AG04450 (cell line): ENCODE measurements at regions not wholly inside any gene's neighbourhood (a gene's known extent, or its start where the extent isn't known, plus 50 kb on each side); places are given as distances from the start of the nearest gene placed in this dataset.

ENCODE experiments used
- CTCF ChIA-PET: fragments of 300-600, 350-600 bp; formaldehyde crosslinking; extraction: SDS; loops from one replicate; lab custom pipeline; 2022; ENCODE audit warnings: antibody characterized with exemption, inconsistent platforms; lab: Charles Lee
- POLR2A ChIA-PET: fragments of 350-600 bp; formaldehyde crosslinking; extraction: SDS; loops from one replicate; lab custom pipeline; 2021; ENCODE audit warnings: antibody characterized with exemption, inconsistent platforms; lab: Yijun Ruan, JAX
- DNase-seq: peaks from one replicate; pipeline ENCODE4 v3.0.0-alpha.2; 2011; ENCODE audit warnings: low read depth, low spot score
- H3K27ac ChIP-seq: one replicate; pipeline ENCODE4 v1.5.1; 2012; ENCODE audit warnings: low read depth, low read length, control low read depth
- H3K27me3 ChIP-seq: one replicate; pipeline ENCODE4 v1.6.0; 2012; ENCODE audit warnings: low read length; ENCODE audit not compliant: control insufficient read depth, insufficient read depth
- H3K4me3 ChIP-seq: 2 replicates; pipeline ENCODE4 v1.5.1; 2011; ENCODE audit warnings: mild to moderate bottlenecking, low read depth, low read length, control low read depth
- H3K9me3 ChIP-seq: 2 replicates; pipeline ENCODE4 v1.5.1; 2012; ENCODE audit warnings: low read length; ENCODE audit not compliant: control insufficient read depth, insufficient read depth
- TF ChIP-seq, protein P1 (sequence below): IDR thresholded peaks from 2 replicates; pipeline ENCODE4 v1.5.1; 2011; ENCODE audit warnings: low read depth, low read length, control low read depth, inconsistent platforms

DNA sequence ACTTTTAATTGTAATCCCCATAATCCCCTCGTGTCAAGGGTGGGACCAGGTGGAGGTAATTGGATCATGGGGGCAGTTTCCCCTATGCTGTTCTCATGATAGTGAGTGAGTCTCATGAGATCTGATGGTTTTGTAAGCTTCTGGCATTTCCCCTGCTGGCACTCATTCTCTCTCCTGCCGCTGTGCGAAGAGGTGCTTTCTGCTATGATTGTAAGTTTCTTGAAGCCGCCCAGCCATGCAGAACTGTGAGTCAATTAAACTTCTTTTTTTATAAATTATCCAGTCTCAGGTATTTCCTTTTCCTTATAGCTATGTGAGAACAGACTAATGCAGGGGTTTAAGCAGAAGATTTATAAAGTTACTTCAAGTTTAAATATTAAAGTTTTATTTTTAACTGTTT is 655.2 kb downstream of the EPHA4 start:
- no peaks in the 10 kb centered on the region for H3K9me3 ChIP-seq
- POLR2A ChIA-PET = no interaction called here
- no peak for DNase-seq

DNA sequence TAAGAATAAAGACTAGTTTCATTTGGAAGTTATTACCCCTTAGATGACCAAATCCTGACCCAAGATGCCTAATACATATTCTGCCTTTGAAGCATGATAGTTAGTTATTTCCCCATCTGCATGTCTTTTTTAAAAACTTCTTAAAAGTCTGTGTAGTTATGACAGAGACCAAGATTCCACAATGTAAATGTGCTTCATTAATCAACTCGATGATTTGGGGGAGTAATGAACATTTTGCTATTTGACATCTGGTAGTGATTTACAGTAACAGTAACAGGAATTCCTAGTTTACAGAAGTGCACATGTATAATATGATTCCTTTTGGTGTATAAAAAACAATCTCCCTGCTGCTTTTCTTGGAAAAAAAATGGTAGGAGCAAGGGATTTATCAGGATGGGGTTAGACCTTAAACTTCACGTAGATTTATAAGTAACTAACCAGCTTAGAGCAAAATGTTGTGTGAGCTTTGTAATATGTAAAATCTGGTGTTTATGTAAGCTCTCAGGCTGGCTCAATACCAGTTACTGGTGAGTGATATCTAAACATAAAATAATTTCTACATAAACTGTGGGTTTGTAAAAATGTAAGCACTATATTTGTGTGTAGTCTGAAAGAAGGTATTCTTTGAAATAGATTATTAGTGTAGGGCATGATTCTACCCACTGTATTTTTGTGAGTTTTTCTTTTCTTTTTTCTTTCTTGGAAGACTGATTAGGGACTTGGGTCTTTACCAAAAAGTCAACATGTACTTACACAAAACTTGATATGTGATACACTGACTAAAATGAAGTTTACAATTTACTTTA is 641.6 kb downstream of the EPHA4 start:
- CTCF ChIA-PET = no interaction called here
- Histone ChIP-seq H3K9me3 (peaks cover 17% of the 10 kb centered on the region), H3K27me3 (no peaks in the 10 kb centered on the region), H3K4me3 (no peak overlapping the region), H3K27ac (no peak overlapping the region)
- TF ChIP-seq, protein P1, sequence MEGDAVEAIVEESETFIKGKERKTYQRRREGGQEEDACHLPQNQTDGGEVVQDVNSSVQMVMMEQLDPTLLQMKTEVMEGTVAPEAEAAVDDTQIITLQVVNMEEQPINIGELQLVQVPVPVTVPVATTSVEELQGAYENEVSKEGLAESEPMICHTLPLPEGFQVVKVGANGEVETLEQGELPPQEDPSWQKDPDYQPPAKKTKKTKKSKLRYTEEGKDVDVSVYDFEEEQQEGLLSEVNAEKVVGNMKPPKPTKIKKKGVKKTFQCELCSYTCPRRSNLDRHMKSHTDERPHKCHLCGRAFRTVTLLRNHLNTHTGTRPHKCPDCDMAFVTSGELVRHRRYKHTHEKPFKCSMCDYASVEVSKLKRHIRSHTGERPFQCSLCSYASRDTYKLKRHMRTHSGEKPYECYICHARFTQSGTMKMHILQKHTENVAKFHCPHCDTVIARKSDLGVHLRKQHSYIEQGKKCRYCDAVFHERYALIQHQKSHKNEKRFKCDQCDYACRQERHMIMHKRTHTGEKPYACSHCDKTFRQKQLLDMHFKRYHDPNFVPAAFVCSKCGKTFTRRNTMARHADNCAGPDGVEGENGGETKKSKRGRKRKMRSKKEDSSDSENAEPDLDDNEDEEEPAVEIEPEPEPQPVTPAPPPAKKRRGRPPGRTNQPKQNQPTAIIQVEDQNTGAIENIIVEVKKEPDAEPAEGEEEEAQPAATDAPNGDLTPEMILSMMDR = no peak
- POLR2A ChIA-PET = no interaction called here
- DNase-seq = peak; percentile 85

More for the DNA sequence above, 655.2 kb downstream of the EPHA4 start:
- no peak overlapping the region for H3K27ac ChIP-seq
- H3K4me3 ChIP-seq = no peak overlapping the region
- no peaks in the 10 kb centered on the region for H3K27me3 ChIP-seq
- TF ChIP-seq, protein P1 = no peak
- CTCF ChIA-PET = no interaction called here

DNA sequence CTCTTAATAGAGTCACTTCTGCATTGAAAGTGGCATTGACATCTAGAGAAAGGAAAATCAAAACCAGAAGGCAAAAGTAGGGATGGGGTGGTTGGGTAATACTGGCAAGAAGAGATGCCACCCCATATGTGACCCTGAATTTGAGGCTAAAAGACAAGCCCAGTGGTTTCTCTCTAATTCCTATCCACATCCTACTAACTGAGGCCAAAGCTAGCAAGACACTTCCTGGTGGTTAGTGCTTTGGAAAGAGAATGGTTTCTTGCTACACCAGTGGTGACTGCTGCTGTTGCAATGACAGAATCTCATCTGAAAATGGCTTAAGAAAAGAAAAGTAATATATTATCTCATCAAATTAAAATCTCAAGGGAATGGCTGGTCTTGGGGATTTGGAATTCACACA is 640.6 kb downstream of the EPHA4 start:
- ChIA-PET CTCF (no interaction called here), POLR2A (no interaction called here)
- DNase-seq = no peak
- no peak overlapping the region for H3K27ac ChIP-seq
- TF ChIP-seq, protein P1 = no peak
- H3K4me3 ChIP-seq = no peak overlapping the region
- peaks cover 8% of the 10 kb centered on the region; the same call in 1 of the 2 replicates for H3K9me3 ChIP-seq
- no peaks in the 10 kb centered on the region for H3K27me3 ChIP-seq

DNA sequence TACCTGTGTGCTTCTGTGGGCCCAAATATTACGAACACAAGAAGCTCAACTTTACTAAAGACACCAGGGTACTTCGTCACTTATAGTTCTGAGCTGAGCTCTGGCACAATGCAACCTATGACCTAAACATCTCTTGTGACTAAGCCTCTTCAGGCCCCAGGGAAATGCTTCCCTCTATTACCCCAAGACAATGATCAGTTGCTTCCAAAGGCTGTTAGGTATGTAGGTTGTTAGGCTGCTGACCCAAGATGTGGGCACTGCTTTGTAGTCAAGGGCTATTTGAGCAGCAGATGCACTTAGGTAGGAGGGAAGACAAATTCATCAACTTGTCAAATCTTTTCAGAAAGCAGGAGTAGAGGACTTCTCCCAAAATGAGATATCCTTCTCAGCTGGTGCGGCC is 640.1 kb downstream of the EPHA4 start:
- TF ChIP-seq, protein P1 = no peak
- Histone ChIP-seq H3K27ac (no peak overlapping the region), H3K4me3 (no peak overlapping the region), H3K27me3 (no peaks in the 10 kb centered on the region), H3K9me3 (peaks cover 5% of the 10 kb centered on the region; the same call in 1 of the 2 replicates)
- no peak for DNase-seq
- POLR2A ChIA-PET = no interaction called here
- CTCF ChIA-PET = no interaction called here

DNA sequence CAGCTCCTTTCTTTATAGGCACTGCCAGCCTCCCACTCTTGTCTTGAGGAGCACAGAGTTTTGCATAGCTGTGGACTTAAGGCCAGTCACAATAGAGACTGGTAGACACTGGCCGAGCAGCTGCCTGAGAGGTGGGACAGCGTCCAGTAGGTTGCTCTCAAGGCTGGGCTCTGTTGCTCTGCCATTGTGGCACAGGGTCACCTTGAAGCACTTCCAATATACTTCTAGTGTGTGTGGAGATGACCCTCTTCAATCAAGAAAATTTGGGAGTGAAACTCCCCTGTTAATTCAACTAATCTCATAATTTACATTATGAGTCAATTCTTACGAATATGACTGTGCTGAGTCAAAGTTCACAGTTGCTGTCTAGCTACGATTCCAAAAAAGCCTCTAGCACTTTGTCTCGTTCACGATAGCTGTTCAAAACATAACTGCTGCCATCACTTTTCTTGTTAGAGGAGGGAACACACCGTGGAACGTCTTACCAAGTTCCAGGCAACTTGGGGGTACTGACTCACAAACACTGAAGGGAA is 636.2 kb downstream of the EPHA4 start:
- TF ChIP-seq, protein P1 = no peak
- POLR2A ChIA-PET = no interaction called here
- CTCF ChIA-PET = no interaction called here
- Histone ChIP-seq H3K4me3 (no peak overlapping the region), H3K27ac (no peak overlapping the region), H3K27me3 (no peaks in the 10 kb centered on the region), H3K9me3 (peaks cover 3% of the 10 kb centered on the region; the same call in 1 of the 2 replicates)
- DNase-seq = no peak
